H9 (cell line): ENCODE measurements at regions not wholly inside any gene's neighbourhood (a gene's known extent, or its start where the extent isn't known, plus 50 kb on each side); places are given as distances from the start of the nearest gene placed in this dataset.

Experiments
- DNase-seq: peaks from one replicate; pipeline ENCODE4 v3.0.0-alpha.2; 2017
- H2AFZ ChIP-seq: one replicate; pipeline ENCODE4 v1.6.1; 2013; ENCODE audit warnings: mild to moderate bottlenecking, low read length, control low read depth, moderate library complexity
- H2AK5ac ChIP-seq: 2 replicates; pipeline ENCODE4 v1.6.1; 2013; ENCODE audit warnings: low read length, control low read depth, mixed read lengths; ENCODE audit not compliant: insufficient read length
- H2BK120ac ChIP-seq: one replicate; pipeline ENCODE4 v1.6.1; 2013; ENCODE audit warnings: low read depth, mild to moderate bottlenecking, low read length, control low read depth, inconsistent platforms; ENCODE audit not compliant: poor library complexity, severe bottlenecking
- H2BK12ac ChIP-seq: 2 replicates; pipeline ENCODE4 v1.6.1; 2013; ENCODE audit warnings: low read length, control low read depth, mixed read lengths, low read depth; ENCODE audit not compliant: insufficient read length
- H2BK15ac ChIP-seq: 2 replicates; pipeline ENCODE4 v1.6.1; 2013; ENCODE audit warnings: low read depth, low read length, control low read depth
- H2BK20ac ChIP-seq: one replicate; pipeline ENCODE4 v1.6.1; 2013; ENCODE audit warnings: low read depth, mild to moderate bottlenecking, low read length, control low read depth, inconsistent platforms; ENCODE audit not compliant: poor library complexity, severe bottlenecking
- H2BK5ac ChIP-seq: 2 replicates; pipeline ENCODE4 v1.6.1; 2013; ENCODE audit warnings: low read length, control low read depth, mixed read lengths; ENCODE audit not compliant: insufficient read length
- H3K14ac ChIP-seq: 2 replicates; pipeline ENCODE4 v1.6.1; 2013; ENCODE audit warnings: low read length, control low read depth; ENCODE audit not compliant: insufficient read depth
- H3K18ac ChIP-seq: 2 replicates; pipeline ENCODE4 v1.6.1; 2013; ENCODE audit warnings: low read depth, mild to moderate bottlenecking, mixed read lengths, low read length, control low read depth; ENCODE audit not compliant: insufficient read length
- H3K23ac ChIP-seq: 2 replicates; pipeline ENCODE4 v1.6.1; 2013; ENCODE audit warnings: low read length, control low read depth, mixed read lengths, low read depth; ENCODE audit not compliant: insufficient read length
- H3K23me2 ChIP-seq: 2 replicates; pipeline ENCODE4 v1.6.1; 2013; ENCODE audit warnings: low read depth, mild to moderate bottlenecking, mixed read lengths, low read length, control low read depth; ENCODE audit not compliant: insufficient read length, poor library complexity, severe bottlenecking
- H3K27ac ChIP-seq: 2 replicates; pipeline ENCODE4 v1.5.1; 2013; ENCODE audit warnings: low read length, control low read depth, mixed read lengths, low read depth; ENCODE audit not compliant: insufficient read length
- H3K27me3 ChIP-seq: 2 replicates; pipeline ENCODE4 v1.6.1; 2013; ENCODE audit warnings: low read length, control low read depth, inconsistent platforms; ENCODE audit not compliant: insufficient read depth
- H3K4ac ChIP-seq: 2 replicates; pipeline ENCODE4 v1.6.1; 2013; ENCODE audit warnings: low read depth, mild to moderate bottlenecking, control low read depth, inconsistent platforms, low read length, moderate library complexity
- H3K4me1 ChIP-seq: 2 replicates; pipeline ENCODE4 v1.6.1; 2013; ENCODE audit warnings: low read length, control low read depth, inconsistent platforms; ENCODE audit not compliant: insufficient read depth
- H3K4me2 ChIP-seq: 2 replicates; pipeline ENCODE4 v1.6.1; 2013; ENCODE audit warnings: low read length, control low read depth, mixed read lengths; ENCODE audit not compliant: insufficient read length, insufficient read depth
- H3K56ac ChIP-seq: 2 replicates; pipeline ENCODE4 v1.6.1; 2013; ENCODE audit warnings: low read depth, mild to moderate bottlenecking, mixed read lengths, low read length, control low read depth; ENCODE audit not compliant: insufficient read length
- H3K79me1 ChIP-seq: 2 replicates; pipeline ENCODE4 v1.6.1; 2013; ENCODE audit warnings: low read depth, mild to moderate bottlenecking, moderate library complexity, low read length, control low read depth, inconsistent platforms; ENCODE audit not compliant: insufficient read depth, poor library complexity, severe bottlenecking
- H3K79me2 ChIP-seq: 2 replicates; pipeline ENCODE4 v1.6.1; 2013; ENCODE audit warnings: low read length, control low read depth, inconsistent platforms; ENCODE audit not compliant: insufficient read depth
- H3K9ac ChIP-seq: 2 replicates; pipeline ENCODE4 v1.6.1; 2013; ENCODE audit warnings: low read length, control low read depth, mixed read lengths; ENCODE audit not compliant: insufficient read length; ENCODE audit errors: extremely low read depth
- H3K9me3 ChIP-seq: one replicate; pipeline ENCODE4 v1.6.1; 2013; ENCODE audit warnings: low read depth, low read length, inconsistent platforms; ENCODE audit not compliant: control insufficient read depth
- H3T11ph ChIP-seq: one replicate; pipeline ENCODE4 v1.6.1; 2013; ENCODE audit warnings: mild to moderate bottlenecking, low read length, control low read depth, inconsistent platforms
- H4K20me1 ChIP-seq: one replicate; pipeline ENCODE4 v1.6.1; 2013; ENCODE audit not compliant: control insufficient read depth, insufficient read length, insufficient read depth
- H4K5ac ChIP-seq: 2 replicates; pipeline ENCODE4 v1.6.1; 2013; ENCODE audit warnings: low read depth, mild to moderate bottlenecking, mixed read lengths, low read length, control low read depth; ENCODE audit not compliant: insufficient read length
- H4K8ac ChIP-seq: replicated peaks from 2 replicates; pipeline ENCODE4 v1.6.1; 2013; ENCODE audit warnings: low read length, control low read depth, mixed read lengths, low read depth; ENCODE audit not compliant: insufficient read length
- H4K91ac ChIP-seq: 2 replicates; pipeline ENCODE4 v1.6.1; 2013; ENCODE audit warnings: low read depth, mild to moderate bottlenecking, moderate library complexity, mixed read lengths, low read length, control low read depth; ENCODE audit not compliant: insufficient read length
- H3K27ac Mint-ChIP-seq, 3 experiments: 2 replicates in 2 of 3; 3 replicates in 1 of 3; pipeline ENCODE4 v1.8.0; 2020 to 2021; ENCODE audit warnings: mixed read lengths in 3 of 3, mild to moderate bottlenecking in 1 of 3, moderate library complexity in 1 of 3
- H3K27me3 Mint-ChIP-seq: 2 replicates; pipeline ENCODE4 v1.8.0; 2021; ENCODE audit warnings: low read depth, mild to moderate bottlenecking, moderate library complexity, mixed read lengths
- H3K36me3 Mint-ChIP-seq, 3 experiments: 2 replicates in 2 of 3; 3 replicates in 1 of 3; pipeline ENCODE4 v1.8.0; 2020 to 2021; ENCODE audit warnings: low read depth in 3 of 3, mixed read lengths in 3 of 3; ENCODE audit not compliant: insufficient read depth in 1 of 3
- H3K4me1 Mint-ChIP-seq, 2 experiments: 2 replicates each; pipeline ENCODE4 v1.8.0; 2020; ENCODE audit warnings: mixed read lengths in 2 of 2
- H3K4me3 Mint-ChIP-seq, 2 experiments: 2 replicates in 1 of 2; 3 replicates in 1 of 2; pipeline ENCODE4 v1.8.0; 2020 to 2021; ENCODE audit warnings: mild to moderate bottlenecking in 2 of 2, mixed read lengths in 2 of 2, moderate library complexity in 1 of 2
- H3K9me3 Mint-ChIP-seq, 2 experiments: 2 replicates in 1 of 2; 3 replicates in 1 of 2; pipeline ENCODE4 v1.8.0; 2020; ENCODE audit warnings: mild to moderate bottlenecking in 2 of 2, mixed read lengths in 2 of 2, moderate library complexity in 1 of 2
- CTCF ChIP-seq: fragments of 200-600 bp; sonication (generic); conservative IDR thresholded peaks from 3 replicates; pipeline ENCODE4 v1.8.0; 2021; ENCODE audit warnings: antibody characterized with exemption, mild to moderate bottlenecking
- WGBS: extraction: QIAGEN DNeasy Blood & Tissue Kit; methylation state at CpG from one replicate; pipeline ENCODE4 v1.1.7; 2013; ENCODE audit warnings: missing lambda C conversion rate, low lambda C conversion rate, mixed read lengths; ENCODE audit not compliant: insufficient read length; ENCODE audit errors: extremely low coverage; 5-methylcytosine and 5-hydroxymethylcytosine counted together

- H3K79me1 ChIP-seq: no peaks in the 10 kb centered on the region
- no peaks in the 10 kb centered on the region for H3K79me2 ChIP-seq
- no peak overlapping the region for H3K23ac ChIP-seq
- H3K56ac ChIP-seq: no peak overlapping the region
- H3K27ac Mint-ChIP-seq: no peak overlapping the region
- no peaks in the 10 kb centered on the region for H4K20me1 ChIP-seq
- no CpG with 5 or more reads among the region's 1 CpG for WGBS
- H3K4ac ChIP-seq: no peak overlapping the region
- peaks cover 7 to 9% of the 10 kb centered on the region in 2 experiments; a peak in 3 of 4 replicates for H3K4me1 Mint-ChIP-seq
- no peak overlapping the region for H4K91ac ChIP-seq
- no peaks in the 10 kb centered on the region for H3K23me2 ChIP-seq
- no peak overlapping the region for H2AFZ ChIP-seq
- H2BK20ac ChIP-seq: no peak overlapping the region
- H3K27me3 ChIP-seq: no peaks in the 10 kb centered on the region
- no peak overlapping the region for H3T11ph ChIP-seq
- no peak overlapping the region for H3K27ac ChIP-seq
- H3K18ac ChIP-seq: no peak overlapping the region
- no peak overlapping the region for H2BK12ac ChIP-seq
- H2AK5ac ChIP-seq: no peak overlapping the region
- H3K14ac ChIP-seq: no peak overlapping the region
- no peak overlapping the region for H2BK120ac ChIP-seq
- H3K36me3 Mint-ChIP-seq: peaks cover under 1 to 7% (median 4%) of the 10 kb centered on the region in 3 experiments; a peak in 6 of 7 replicates
- no peak overlapping the region for H4K8ac ChIP-seq
- H3K9me3 ChIP-seq: no peaks in the 10 kb centered on the region
- no peak overlapping the region for H3K4me3 Mint-ChIP-seq
- no peaks in the 10 kb centered on the region for H3K27me3 Mint-ChIP-seq
- no peak overlapping the region for H4K5ac ChIP-seq
- no peak for TF ChIP-seq CTCF
- H3K4me1 ChIP-seq: no peaks in the 10 kb centered on the region
- no peak for DNase-seq
- no peak overlapping the region for H2BK15ac ChIP-seq
- H3K9me3 Mint-ChIP-seq: peaks cover 8 to 11% of the 10 kb centered on the region in 2 experiments; a peak in 4 of 5 replicates
- H3K4me2 ChIP-seq: no peak overlapping the region
- H3K9ac ChIP-seq: no peak overlapping the region
- no peak overlapping the region for H2BK5ac ChIP-seq
Observed at GRCh38 chr12:97300891-97301290, 161.7 kb upstream of the RMST start.
